ENCODE measurements at regions not wholly inside any gene's neighbourhood (a gene's known extent, or its start where the extent isn't known, plus 50 kb on each side); places are given as distances from the start of the nearest gene placed in this dataset.

DNA sequence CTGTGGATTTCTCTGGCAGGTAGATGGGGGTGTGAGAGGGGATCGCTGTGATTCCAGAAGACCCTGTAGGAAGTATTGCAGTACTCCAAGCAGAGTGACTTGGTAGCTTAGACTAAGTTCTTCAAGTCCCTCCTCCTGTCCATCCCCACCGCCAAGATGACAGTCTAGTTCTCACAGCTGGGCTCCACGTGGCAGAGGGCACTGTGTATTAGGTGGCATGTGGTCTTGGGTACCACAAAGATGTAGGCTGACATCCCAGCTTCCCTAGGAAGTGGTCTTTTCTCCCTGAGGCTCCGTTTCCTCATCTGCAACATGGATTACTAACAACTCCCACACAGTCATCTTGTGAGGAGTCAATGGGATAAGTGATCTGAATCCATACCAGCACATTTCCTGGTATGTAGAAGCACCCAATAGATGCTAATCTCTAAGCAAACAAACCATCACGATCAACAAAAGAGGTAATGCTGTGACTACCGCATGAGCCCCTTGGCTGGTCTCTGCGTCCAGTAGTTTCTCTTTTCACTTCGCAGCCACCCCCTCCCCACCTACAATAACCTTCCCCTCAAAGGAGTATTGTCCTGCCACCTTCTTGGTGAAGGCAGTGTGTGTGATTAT, 349.1 kb upstream of the EEF2KMT start:
- no peak for DNase-seq (ENCODE audit: extremely low spot score)
- no peak for TF ChIP-seq CTCF (IDR thresholded peaks at IDR 0.05; ENCODE audit: control extremely low read depth, extremely low read depth, low read depth, missing control alignments)
- ChIA-PET POLR2A (no interaction called here), CTCF (interaction anchor here (1.6 kb wide), 1 partner anchor 169 kb away, joined by 4 read pairs; no protein-coding TSS in a partner anchor)

GRCh38 chr16:5444189-5444588, 346.6 kb upstream of the EEF2KMT start:
- CTCF ChIA-PET: no interaction called here
- no peak for DNase-seq (ENCODE audit: extremely low spot score)
- POLR2A ChIA-PET: no interaction called here
- no peak for TF ChIP-seq CTCF (IDR thresholded peaks at IDR 0.05; ENCODE audit: control extremely low read depth, extremely low read depth, low read depth, missing control alignments)

DNA sequence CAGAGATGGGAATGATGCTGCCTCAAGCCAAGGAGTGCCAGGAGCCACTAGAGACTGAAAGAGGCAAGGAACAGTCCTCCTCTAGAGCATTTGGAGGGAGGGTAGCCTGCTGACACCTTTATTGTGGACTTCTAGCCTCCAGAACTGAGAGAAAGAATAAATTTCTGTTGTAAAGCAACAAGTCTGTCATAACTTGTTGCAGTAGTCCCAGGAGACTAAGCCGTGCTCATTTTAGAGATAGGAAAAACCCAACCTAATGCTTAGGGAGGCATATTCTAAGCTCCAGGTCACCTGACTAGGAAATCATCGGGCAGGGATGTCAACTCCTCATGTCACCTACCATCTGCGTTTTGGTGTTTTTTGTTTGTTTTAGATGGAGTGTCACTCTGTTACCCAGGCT, 345.4 kb upstream of the EEF2KMT start:
- ChIA-PET POLR2A (no interaction called here), CTCF (interaction anchor here (1.0 kb wide), 1 partner anchor 10 kb away, joined by 3 read pairs; no protein-coding TSS in a partner anchor)
- TF ChIP-seq CTCF (IDR thresholded peaks at IDR 0.05; ENCODE audit: control extremely low read depth, extremely low read depth, low read depth, missing control alignments): no peak
- no peak for DNase-seq (ENCODE audit: extremely low spot score)

DNA sequence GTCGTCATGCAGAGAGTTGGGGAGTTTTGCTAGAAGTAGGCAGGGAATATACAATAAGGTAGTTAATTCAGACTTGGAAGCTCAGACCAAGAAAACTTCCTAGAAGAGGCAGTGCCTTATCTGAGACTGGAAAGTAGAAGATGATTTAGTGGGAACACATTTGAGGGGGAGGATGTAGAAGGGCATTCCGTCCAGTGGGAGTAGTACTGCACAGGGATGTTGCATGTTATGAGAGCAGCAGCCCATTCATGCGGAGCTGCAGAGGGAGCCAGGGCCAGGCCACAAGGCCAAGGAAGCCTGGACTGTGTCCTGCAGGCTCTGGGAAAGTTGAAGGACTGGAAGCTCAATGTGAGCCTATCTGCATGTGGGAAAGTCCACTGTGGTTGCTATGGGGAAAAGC, 344.5 kb upstream of the EEF2KMT start:
- ChIA-PET CTCF (no interaction called here), POLR2A (no interaction called here)
- DNase-seq (ENCODE audit: extremely low spot score): no peak
- no peak for TF ChIP-seq CTCF (IDR thresholded peaks at IDR 0.05; ENCODE audit: control extremely low read depth, extremely low read depth, low read depth, missing control alignments)

DNA sequence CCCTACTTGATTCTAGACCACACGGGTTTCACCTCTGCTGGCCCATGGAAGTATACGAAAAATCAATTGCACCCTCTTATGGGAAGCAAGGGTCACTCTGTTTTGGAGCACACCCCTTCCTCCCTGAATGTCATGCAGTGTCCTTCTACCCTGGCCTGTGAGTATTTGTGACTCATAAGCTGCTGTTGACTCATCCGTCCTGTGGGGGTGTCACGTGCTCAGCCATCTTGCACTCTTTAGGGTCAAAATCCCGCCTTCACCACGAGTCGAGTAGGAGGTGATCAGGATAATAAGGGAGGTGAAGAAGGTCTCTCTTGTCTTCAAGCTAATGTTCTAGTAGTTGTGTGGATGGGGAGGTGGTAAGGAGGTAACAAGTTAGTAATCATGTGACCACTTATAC, 341.0 kb upstream of the EEF2KMT start:
- ChIA-PET POLR2A (no interaction called here), CTCF (no interaction called here)
- no peak for TF ChIP-seq CTCF (IDR thresholded peaks at IDR 0.05; ENCODE audit: control extremely low read depth, extremely low read depth, low read depth, missing control alignments)
- DNase-seq (ENCODE audit: extremely low spot score): no peak

- TF ChIP-seq CTCF (IDR thresholded peaks at IDR 0.05; ENCODE audit: control extremely low read depth, extremely low read depth, low read depth, missing control alignments): no peak
- DNase-seq (ENCODE audit: extremely low spot score): no peak
- CTCF ChIA-PET: interaction anchor here (0.9 kb wide), 1 partner anchor 15 kb away, joined by 3 read pairs; no protein-coding TSS in a partner anchor
- POLR2A ChIA-PET: no interaction called here
Measured at GRCh38 chr16:5433587-5433986, 336.0 kb upstream of the EEF2KMT start.
